ENCODE measurements at regions not wholly inside any gene's neighbourhood (a gene's known extent, or its start where the extent isn't known, plus 50 kb on each side); places are given as distances from the start of the nearest gene placed in this dataset.

DNA sequence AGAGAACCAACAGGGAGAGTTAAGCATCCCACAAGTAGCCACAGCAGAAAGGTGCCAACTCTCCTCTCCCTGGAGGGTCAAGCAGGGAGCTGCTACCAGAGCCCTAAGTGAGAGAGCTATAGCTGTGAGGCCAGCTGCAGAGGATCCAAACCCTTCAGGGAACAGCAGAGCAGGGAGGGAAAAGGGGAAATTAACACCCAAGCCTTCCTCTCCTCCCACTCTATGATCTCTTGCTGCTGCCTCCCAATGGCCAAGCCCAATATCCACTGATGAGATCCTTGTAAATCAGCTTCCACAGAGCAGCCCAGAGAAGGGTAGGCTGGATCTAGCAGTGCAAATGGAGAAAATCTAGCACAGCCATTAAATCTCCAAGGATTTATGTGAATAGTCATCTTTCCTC is 68.2 kb upstream of the THBS1 start:
- no TSS peak for BruUV-seq (replicated peaks)
- no peaks in the 10 kb centered on the region for H3K9me3 ChIP-seq (replicated peaks; ENCODE audit: control insufficient read depth, insufficient read depth, low read length)
- H3K27ac ChIP-seq (ENCODE audit: insufficient read depth, low read depth, low read length), result no peak overlapping the region
- intact Hi-C loops (cut with micrococcal nuclease) (no loop called here), dilution Hi-C loops (cut with MboI; ENCODE audit: extremely low pct_ligation_motif_present, low sequenced_read_pairs) (no loop called here)
- no peaks in the 10 kb centered on the region for H3K36me3 ChIP-seq (ENCODE audit: control insufficient read depth in 2 of 2, extremely low read depth in 1 of 2, insufficient read depth in 2 of 2, low read length in 2 of 2)
- TF ChIP-seq JUN (IDR thresholded peaks at IDR 0.05; ENCODE audit: borderline replicate concordance, insufficient read depth, insufficient read length, low read depth) (no peak), POLR2A (IDR thresholded peaks at IDR 0.05; ENCODE audit: low read depth, low read length) (no peak), EZH2 (IDR thresholded peaks at IDR 0.05; ENCODE audit: borderline replicate concordance, low read depth, low read length, severe bottlenecking) (no peak), POLR2AphosphoS5 (IDR thresholded peaks at IDR 0.05; ENCODE audit: insufficient read depth, low read depth, low read length) (no peak), MYC (IDR thresholded peaks at IDR 0.05; ENCODE audit: low read depth, low read length) (no peak), FOS (IDR thresholded peaks at IDR 0.05; ENCODE audit: borderline replicate concordance, insufficient read depth, low read length) (no peak), GATA2 (IDR thresholded peaks at IDR 0.05; ENCODE audit: insufficient read depth, insufficient read length, low read depth, low read length) (no peak)
- TF ChIP-seq, protein P1, sequence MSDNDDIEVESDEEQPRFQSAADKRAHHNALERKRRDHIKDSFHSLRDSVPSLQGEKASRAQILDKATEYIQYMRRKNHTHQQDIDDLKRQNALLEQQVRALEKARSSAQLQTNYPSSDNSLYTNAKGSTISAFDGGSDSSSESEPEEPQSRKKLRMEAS (IDR thresholded peaks at IDR 0.05; ENCODE audit: insufficient read depth, insufficient read length), result no peak
- TF ChIP-seq, protein P2, sequence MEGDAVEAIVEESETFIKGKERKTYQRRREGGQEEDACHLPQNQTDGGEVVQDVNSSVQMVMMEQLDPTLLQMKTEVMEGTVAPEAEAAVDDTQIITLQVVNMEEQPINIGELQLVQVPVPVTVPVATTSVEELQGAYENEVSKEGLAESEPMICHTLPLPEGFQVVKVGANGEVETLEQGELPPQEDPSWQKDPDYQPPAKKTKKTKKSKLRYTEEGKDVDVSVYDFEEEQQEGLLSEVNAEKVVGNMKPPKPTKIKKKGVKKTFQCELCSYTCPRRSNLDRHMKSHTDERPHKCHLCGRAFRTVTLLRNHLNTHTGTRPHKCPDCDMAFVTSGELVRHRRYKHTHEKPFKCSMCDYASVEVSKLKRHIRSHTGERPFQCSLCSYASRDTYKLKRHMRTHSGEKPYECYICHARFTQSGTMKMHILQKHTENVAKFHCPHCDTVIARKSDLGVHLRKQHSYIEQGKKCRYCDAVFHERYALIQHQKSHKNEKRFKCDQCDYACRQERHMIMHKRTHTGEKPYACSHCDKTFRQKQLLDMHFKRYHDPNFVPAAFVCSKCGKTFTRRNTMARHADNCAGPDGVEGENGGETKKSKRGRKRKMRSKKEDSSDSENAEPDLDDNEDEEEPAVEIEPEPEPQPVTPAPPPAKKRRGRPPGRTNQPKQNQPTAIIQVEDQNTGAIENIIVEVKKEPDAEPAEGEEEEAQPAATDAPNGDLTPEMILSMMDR (IDR thresholded peaks at IDR 0.05; ENCODE audit: extremely low read depth in 1 of 2, insufficient read depth in 1 of 2, low read depth in 1 of 2, low read length in 2 of 2), result no peak
- H3K27me3 ChIP-seq (ENCODE audit: control insufficient read depth in 2 of 2, insufficient read depth in 2 of 2, low read length in 2 of 2), result no peaks in the 10 kb centered on the region
- no peaks in the 10 kb centered on the region for H3K79me2 ChIP-seq (ENCODE audit: control insufficient read depth, insufficient read depth, low read length)
- no peak for FAIRE-seq
- H4K20me1 ChIP-seq (replicated peaks; ENCODE audit: control insufficient read depth, extremely low read depth, insufficient read depth, low read length), result no peaks in the 10 kb centered on the region
- no peak overlapping the region for H3K9ac ChIP-seq (replicated peaks; ENCODE audit: extremely low read depth, insufficient read depth, low read length)
- ChIA-PET CTCF (interaction anchor here (2.2 kb wide), 1 partner anchor 14 kb away, joined by 10 read pairs; no protein-coding TSS in a partner anchor), POLR2A (no interaction called here)
- H2AFZ ChIP-seq (ENCODE audit: low read depth, low read length), result no peak overlapping the region
- H3K4me2 ChIP-seq (ENCODE audit: insufficient read depth, low read length), result no peak overlapping the region
- DNase-seq (ENCODE audit: low read depth, low spot score), result no peak
- no peaks in the 10 kb centered on the region for H3K9me1 ChIP-seq (replicated peaks; ENCODE audit: control insufficient read depth, extremely low read depth, insufficient read depth, low read length)
- H3K4me1 ChIP-seq (ENCODE audit: control insufficient read depth, extremely low read depth, insufficient read depth, low read length), result peaks cover 5% of the 10 kb centered on the region
- no peak overlapping the region for H3K4me3 ChIP-seq (replicated peaks in 1 of 3; ENCODE audit: insufficient read depth in 1 of 3, low read depth in 1 of 3, low read length in 3 of 3)

Data from endothelial cell of umbilical vein (primary cell).